Spleen (tissue), 7 donors: ENCODE measurements at regions not wholly inside any gene's neighbourhood (a gene's known extent, or its start where the extent isn't known, plus 50 kb on each side); places are given as distances from the start of the nearest gene placed in this dataset.

ENCODE experiments used
- POLR2AphosphoS5 ChIP-seq, 3 donors: sonication (generic); formaldehyde crosslinking; IDR thresholded peaks; one replicate each; pipeline ENCODE4 v1.5.1; 2017; ENCODE audit warnings: antibody characterized with exemption in 3 of 3
- TF ChIP-seq, protein P1 (sequence below), 11 experiments: fragments of 200-600 bp in 7 of 11; fragments of 450-650 bp in 4 of 11; sonication (generic) in 4 of 11; IDR thresholded peaks in 8 of 11; conservative IDR thresholded peaks in 3 of 11; 1 replicate in 7 of 11; 2 replicates in 4 of 11; pipeline versions ENCODE4 v1.4.0 to v1.8.0; 2016 to 2021; ENCODE audit warnings: antibody characterized with exemption in 11 of 11, inconsistent platforms in 4 of 11, mild to moderate bottlenecking in 1 of 11
- donor health status: DM: no; HTN: no; CAD: no; lungs with moderate emphysema.
- donor health status: DM: no; HTN: no; CAD: no.
- donor health status: DM: no; HTN: no; CAD: no.

DNA sequence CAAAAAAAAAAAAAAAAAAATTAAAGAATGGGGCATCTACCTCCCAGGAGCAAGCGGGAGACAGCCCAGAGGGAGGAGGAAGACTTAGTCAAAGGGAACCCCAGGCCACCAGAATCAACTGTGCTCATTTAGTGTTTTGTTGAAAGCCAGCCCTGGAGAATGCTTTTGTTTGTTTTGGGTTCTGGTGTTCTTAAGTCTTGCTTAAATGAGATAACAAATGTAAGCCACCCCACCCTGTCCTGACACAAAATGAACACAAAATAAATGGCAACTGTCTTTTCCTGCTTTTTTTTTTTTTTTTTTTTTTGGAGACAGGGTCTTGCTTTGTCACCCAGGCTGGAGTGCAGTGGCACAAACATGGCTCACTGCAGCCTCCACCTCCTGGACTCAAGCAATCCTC lies 165.0 kb upstream of the JARID2 start:
- TF ChIP-seq, protein P1, sequence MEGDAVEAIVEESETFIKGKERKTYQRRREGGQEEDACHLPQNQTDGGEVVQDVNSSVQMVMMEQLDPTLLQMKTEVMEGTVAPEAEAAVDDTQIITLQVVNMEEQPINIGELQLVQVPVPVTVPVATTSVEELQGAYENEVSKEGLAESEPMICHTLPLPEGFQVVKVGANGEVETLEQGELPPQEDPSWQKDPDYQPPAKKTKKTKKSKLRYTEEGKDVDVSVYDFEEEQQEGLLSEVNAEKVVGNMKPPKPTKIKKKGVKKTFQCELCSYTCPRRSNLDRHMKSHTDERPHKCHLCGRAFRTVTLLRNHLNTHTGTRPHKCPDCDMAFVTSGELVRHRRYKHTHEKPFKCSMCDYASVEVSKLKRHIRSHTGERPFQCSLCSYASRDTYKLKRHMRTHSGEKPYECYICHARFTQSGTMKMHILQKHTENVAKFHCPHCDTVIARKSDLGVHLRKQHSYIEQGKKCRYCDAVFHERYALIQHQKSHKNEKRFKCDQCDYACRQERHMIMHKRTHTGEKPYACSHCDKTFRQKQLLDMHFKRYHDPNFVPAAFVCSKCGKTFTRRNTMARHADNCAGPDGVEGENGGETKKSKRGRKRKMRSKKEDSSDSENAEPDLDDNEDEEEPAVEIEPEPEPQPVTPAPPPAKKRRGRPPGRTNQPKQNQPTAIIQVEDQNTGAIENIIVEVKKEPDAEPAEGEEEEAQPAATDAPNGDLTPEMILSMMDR (IDR thresholded peaks at IDR 0.05 in 8 of 11, conservative IDR thresholded peaks at IDR 0.05 in 3 of 11) = no peak
- no peak for TF ChIP-seq POLR2AphosphoS5 (IDR thresholded peaks at IDR 0.05)
